Liver (tissue), 8 donors: ENCODE measurements at regions not wholly inside any gene's neighbourhood (a gene's known extent, or its start where the extent isn't known, plus 50 kb on each side); places are given as distances from the start of the nearest gene placed in this dataset.

Experiments used
- DNase-seq: peaks from one replicate; pipeline ENCODE4 v3.0.0-alpha.2; 2017; ENCODE audit warnings: low spot score
- H3K27ac ChIP-seq, 2 donors: one replicate each; pipeline ENCODE4 v1.7.0; 2013; ENCODE audit warnings: inconsistent platforms in 2 of 2, low read length in 2 of 2, control low read depth in 1 of 2, low read depth in 1 of 2, mild to moderate bottlenecking in 1 of 2
- H3K27me3 ChIP-seq, 4 donors: one replicate each; pipeline versions ENCODE4 v1.6.1 to v1.7.0; 2013; ENCODE audit warnings: low read length in 3 of 4, inconsistent platforms in 1 of 4, mild to moderate bottlenecking in 1 of 4, moderate library complexity in 1 of 4; ENCODE audit not compliant: control insufficient read depth in 4 of 4, insufficient read depth in 4 of 4
- H3K36me3 ChIP-seq, 4 donors: one replicate each; pipeline versions ENCODE4 v1.6.1 to v1.7.0; 2013; ENCODE audit warnings: low read length in 3 of 4, mild to moderate bottlenecking in 3 of 4, low read depth in 1 of 4, moderate library complexity in 1 of 4; ENCODE audit not compliant: control insufficient read depth in 4 of 4, insufficient read depth in 3 of 4
- H3K4me1 ChIP-seq, 4 donors: one replicate each; pipeline versions ENCODE4 v1.6.1 to v1.7.0; 2013; ENCODE audit warnings: low read length in 3 of 4, mild to moderate bottlenecking in 3 of 4, moderate library complexity in 1 of 4; ENCODE audit not compliant: control insufficient read depth in 4 of 4, insufficient read depth in 4 of 4
- H3K4me3 ChIP-seq, 3 donors: one replicate each; pipeline versions ENCODE4 v1.6.1 to v1.7.0; 2013; ENCODE audit warnings: low read length in 3 of 3, control low read depth in 1 of 3, low read depth in 1 of 3, mild to moderate bottlenecking in 1 of 3
- H3K9ac ChIP-seq, 2 donors: one replicate each; pipeline ENCODE4 v1.7.0; 2013; ENCODE audit warnings: low read length in 2 of 2, mild to moderate bottlenecking in 2 of 2, moderate library complexity in 2 of 2, control low read depth in 1 of 2, low read depth in 1 of 2
- H3K9me3 ChIP-seq, 4 donors: one replicate each; pipeline versions ENCODE4 v1.6.1 to v1.7.0; 2013; ENCODE audit warnings: low read length in 3 of 4; ENCODE audit not compliant: control insufficient read depth in 4 of 4
- EGR1 ChIP-seq, 2 donors: IDR thresholded peaks; 2 replicates each; pipeline ENCODE4 v1.6.1; 2016 to 2018; ENCODE audit warnings: antibody characterized with exemption in 2 of 2, low read depth in 2 of 2
- FOXA1 ChIP-seq: IDR thresholded peaks from 2 replicates; pipeline ENCODE4 v1.6.1; 2016; ENCODE audit warnings: antibody characterized with exemption
- FOXA2 ChIP-seq: IDR thresholded peaks from 2 replicates; pipeline ENCODE4 v1.6.1; 2016; ENCODE audit warnings: antibody characterized with exemption
- GABPA ChIP-seq, 2 donors: IDR thresholded peaks in 1 of 2; conservative IDR thresholded peaks in 1 of 2; 2 replicates each; pipeline ENCODE4 v1.6.1; 2016; ENCODE audit warnings: antibody characterized with exemption in 2 of 2, mild to moderate bottlenecking in 1 of 2, moderate library complexity in 1 of 2
- HNF4A ChIP-seq, 2 donors: conservative IDR thresholded peaks; 2 replicates each; pipeline ENCODE4 v1.6.1; 2016; ENCODE audit warnings: antibody characterized with exemption in 2 of 2, mild to moderate bottlenecking in 2 of 2
- HNF4G ChIP-seq: IDR thresholded peaks from 2 replicates; pipeline ENCODE4 v1.6.1; 2016; ENCODE audit warnings: antibody characterized with exemption
- JUND ChIP-seq, 2 donors: IDR thresholded peaks; 2 replicates each; pipeline ENCODE4 v1.6.1; 2016; ENCODE audit warnings: antibody characterized with exemption in 2 of 2
- NR2F2 ChIP-seq: IDR thresholded peaks from 2 replicates; pipeline ENCODE4 v1.6.1; 2016; ENCODE audit warnings: antibody characterized with exemption
- RAD21 ChIP-seq, 2 donors: IDR thresholded peaks; 2 replicates each; pipeline ENCODE4 v1.6.1; 2016; ENCODE audit warnings: antibody characterized with exemption in 2 of 2, mild to moderate bottlenecking in 2 of 2
- RXRA ChIP-seq, 2 donors: IDR thresholded peaks; 2 replicates each; pipeline ENCODE4 v1.6.1; 2017 to 2018; ENCODE audit warnings: antibody characterized with exemption in 2 of 2, mild to moderate bottlenecking in 1 of 2
- SP1 ChIP-seq: IDR thresholded peaks from 2 replicates; pipeline ENCODE4 v1.6.1; 2018; ENCODE audit warnings: antibody characterized with exemption, mild to moderate bottlenecking
- YY1 ChIP-seq: IDR thresholded peaks from 2 replicates; pipeline ENCODE4 v1.6.1; 2016; ENCODE audit warnings: antibody characterized with exemption, mild to moderate bottlenecking
- WGBS: extraction: QIAGEN DNeasy Blood & Tissue Kit; methylation state at CpG from one replicate; pipeline ENCODE4 v1.1.7; 2013; 5-methylcytosine and 5-hydroxymethylcytosine counted together
- TF ChIP-seq, protein P1 (sequence below): IDR thresholded peaks from 2 replicates; pipeline ENCODE4 v1.6.1; 2016; ENCODE audit warnings: antibody characterized with exemption, mild to moderate bottlenecking
- TF ChIP-seq, protein P2 (sequence below): IDR thresholded peaks from 2 replicates; pipeline ENCODE4 v1.6.1; 2016; ENCODE audit warnings: antibody characterized with exemption
- TF ChIP-seq, protein P3 (sequence below): IDR thresholded peaks from 2 replicates; pipeline ENCODE4 v1.6.1; 2016; ENCODE audit warnings: antibody characterized with exemption
- TF ChIP-seq, protein P4 (sequence below): IDR thresholded peaks from 2 replicates; pipeline ENCODE4 v1.6.1; 2016; ENCODE audit warnings: antibody characterized with exemption
- TF ChIP-seq, protein P5 (sequence below): fragments of 150-350 bp; IDR thresholded peaks from 2 replicates; pipeline ENCODE4 v1.5.1; 2017; ENCODE audit warnings: improper control_type of control experiment, low read depth, low read length; ENCODE audit not compliant: missing input control
- donor health status: healthy.
- donor health status: healthy.
- donor health status: healthy.
- donor health status: healthy.
- donor health status: healthy.

DNA sequence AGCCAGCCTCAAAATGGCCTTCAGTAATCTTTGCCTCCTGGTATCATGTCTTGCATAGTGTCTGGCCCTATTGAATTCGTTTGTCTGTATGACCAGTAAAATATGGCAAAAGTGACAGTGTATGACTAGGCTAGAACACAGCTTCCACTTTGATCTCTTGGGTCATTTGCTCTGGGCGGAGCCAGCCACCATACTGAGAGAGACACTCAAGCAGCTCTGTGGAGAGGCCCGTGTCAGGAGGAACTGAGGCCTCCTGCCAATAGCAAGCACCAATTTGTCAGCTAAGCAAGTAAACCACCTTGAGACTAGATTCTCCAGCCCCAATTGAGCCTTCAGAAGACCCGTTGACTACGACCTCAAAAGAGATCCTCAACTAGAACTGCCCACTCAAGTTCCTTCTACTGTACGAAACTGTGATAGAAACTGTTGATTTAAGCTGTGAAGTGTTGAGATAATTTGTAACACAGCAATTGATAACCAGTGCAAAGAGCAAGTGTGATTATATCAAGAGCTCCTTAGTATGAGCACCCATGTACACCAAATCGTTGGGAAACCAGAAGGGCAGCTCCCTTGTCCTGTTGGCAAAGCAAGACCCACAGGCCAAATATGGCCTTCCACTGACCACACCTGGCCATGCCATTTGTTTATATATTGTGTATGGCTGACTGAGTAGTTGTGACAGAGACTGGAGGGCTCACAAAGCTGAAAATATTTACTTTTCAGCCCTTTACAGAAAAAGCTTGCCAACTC, 52.7 kb upstream of the SERBP1 start:
- 94% methylated on average over 7 of the region's 7 CpGs for WGBS
- Histone ChIP-seq H3K36me3 (no peaks in the 10 kb centered on the region), H3K27ac (no peak overlapping the region), H3K4me3 (no peak overlapping the region), H3K9ac (no peak overlapping the region), H3K27me3 (no peaks in the 10 kb centered on the region), H3K9me3 (no peaks in the 10 kb centered on the region), H3K4me1 (peaks cover 0 to 5% (median 0%) of the 10 kb centered on the region in 4 donors)
- DNase-seq, result no peak
- TF ChIP-seq FOXA2 (no peak), HNF4A (conservative IDR thresholded peaks at IDR 0.05) (no peak), EGR1 (IDR thresholded peaks at IDR 0.05; ENCODE audit: low read depth in 2 of 2) (no peak), YY1 (no peak), FOXA1 (no peak), GABPA (IDR thresholded peaks at IDR 0.05 in 1 of 2, conservative IDR thresholded peaks at IDR 0.05 in 1 of 2) (no peak), SP1 (no peak), HNF4G (no peak), NR2F2 (no peak), RXRA (IDR thresholded peaks at IDR 0.05) (no peak)
- TF ChIP-seq, protein P1, sequence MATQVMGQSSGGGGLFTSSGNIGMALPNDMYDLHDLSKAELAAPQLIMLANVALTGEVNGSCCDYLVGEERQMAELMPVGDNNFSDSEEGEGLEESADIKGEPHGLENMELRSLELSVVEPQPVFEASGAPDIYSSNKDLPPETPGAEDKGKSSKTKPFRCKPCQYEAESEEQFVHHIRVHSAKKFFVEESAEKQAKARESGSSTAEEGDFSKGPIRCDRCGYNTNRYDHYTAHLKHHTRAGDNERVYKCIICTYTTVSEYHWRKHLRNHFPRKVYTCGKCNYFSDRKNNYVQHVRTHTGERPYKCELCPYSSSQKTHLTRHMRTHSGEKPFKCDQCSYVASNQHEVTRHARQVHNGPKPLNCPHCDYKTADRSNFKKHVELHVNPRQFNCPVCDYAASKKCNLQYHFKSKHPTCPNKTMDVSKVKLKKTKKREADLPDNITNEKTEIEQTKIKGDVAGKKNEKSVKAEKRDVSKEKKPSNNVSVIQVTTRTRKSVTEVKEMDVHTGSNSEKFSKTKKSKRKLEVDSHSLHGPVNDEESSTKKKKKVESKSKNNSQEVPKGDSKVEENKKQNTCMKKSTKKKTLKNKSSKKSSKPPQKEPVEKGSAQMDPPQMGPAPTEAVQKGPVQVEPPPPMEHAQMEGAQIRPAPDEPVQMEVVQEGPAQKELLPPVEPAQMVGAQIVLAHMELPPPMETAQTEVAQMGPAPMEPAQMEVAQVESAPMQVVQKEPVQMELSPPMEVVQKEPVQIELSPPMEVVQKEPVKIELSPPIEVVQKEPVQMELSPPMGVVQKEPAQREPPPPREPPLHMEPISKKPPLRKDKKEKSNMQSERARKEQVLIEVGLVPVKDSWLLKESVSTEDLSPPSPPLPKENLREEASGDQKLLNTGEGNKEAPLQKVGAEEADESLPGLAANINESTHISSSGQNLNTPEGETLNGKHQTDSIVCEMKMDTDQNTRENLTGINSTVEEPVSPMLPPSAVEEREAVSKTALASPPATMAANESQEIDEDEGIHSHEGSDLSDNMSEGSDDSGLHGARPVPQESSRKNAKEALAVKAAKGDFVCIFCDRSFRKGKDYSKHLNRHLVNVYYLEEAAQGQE, result no peak
- TF ChIP-seq, protein P2, sequence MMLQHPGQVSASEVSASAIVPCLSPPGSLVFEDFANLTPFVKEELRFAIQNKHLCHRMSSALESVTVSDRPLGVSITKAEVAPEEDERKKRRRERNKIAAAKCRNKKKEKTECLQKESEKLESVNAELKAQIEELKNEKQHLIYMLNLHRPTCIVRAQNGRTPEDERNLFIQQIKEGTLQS, result no peak
- TF ChIP-seq, protein P3, sequence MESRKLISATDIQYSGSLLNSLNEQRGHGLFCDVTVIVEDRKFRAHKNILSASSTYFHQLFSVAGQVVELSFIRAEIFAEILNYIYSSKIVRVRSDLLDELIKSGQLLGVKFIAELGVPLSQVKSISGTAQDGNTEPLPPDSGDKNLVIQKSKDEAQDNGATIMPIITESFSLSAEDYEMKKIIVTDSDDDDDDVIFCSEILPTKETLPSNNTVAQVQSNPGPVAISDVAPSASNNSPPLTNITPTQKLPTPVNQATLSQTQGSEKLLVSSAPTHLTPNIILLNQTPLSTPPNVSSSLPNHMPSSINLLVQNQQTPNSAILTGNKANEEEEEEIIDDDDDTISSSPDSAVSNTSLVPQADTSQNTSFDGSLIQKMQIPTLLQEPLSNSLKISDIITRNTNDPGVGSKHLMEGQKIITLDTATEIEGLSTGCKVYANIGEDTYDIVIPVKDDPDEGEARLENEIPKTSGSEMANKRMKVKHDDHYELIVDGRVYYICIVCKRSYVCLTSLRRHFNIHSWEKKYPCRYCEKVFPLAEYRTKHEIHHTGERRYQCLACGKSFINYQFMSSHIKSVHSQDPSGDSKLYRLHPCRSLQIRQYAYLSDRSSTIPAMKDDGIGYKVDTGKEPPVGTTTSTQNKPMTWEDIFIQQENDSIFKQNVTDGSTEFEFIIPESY, result no peak
- TF ChIP-seq, protein P4, sequence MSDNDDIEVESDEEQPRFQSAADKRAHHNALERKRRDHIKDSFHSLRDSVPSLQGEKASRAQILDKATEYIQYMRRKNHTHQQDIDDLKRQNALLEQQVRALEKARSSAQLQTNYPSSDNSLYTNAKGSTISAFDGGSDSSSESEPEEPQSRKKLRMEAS, result no peak
- TF ChIP-seq, protein P5, sequence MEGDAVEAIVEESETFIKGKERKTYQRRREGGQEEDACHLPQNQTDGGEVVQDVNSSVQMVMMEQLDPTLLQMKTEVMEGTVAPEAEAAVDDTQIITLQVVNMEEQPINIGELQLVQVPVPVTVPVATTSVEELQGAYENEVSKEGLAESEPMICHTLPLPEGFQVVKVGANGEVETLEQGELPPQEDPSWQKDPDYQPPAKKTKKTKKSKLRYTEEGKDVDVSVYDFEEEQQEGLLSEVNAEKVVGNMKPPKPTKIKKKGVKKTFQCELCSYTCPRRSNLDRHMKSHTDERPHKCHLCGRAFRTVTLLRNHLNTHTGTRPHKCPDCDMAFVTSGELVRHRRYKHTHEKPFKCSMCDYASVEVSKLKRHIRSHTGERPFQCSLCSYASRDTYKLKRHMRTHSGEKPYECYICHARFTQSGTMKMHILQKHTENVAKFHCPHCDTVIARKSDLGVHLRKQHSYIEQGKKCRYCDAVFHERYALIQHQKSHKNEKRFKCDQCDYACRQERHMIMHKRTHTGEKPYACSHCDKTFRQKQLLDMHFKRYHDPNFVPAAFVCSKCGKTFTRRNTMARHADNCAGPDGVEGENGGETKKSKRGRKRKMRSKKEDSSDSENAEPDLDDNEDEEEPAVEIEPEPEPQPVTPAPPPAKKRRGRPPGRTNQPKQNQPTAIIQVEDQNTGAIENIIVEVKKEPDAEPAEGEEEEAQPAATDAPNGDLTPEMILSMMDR, result no peak

DNA sequence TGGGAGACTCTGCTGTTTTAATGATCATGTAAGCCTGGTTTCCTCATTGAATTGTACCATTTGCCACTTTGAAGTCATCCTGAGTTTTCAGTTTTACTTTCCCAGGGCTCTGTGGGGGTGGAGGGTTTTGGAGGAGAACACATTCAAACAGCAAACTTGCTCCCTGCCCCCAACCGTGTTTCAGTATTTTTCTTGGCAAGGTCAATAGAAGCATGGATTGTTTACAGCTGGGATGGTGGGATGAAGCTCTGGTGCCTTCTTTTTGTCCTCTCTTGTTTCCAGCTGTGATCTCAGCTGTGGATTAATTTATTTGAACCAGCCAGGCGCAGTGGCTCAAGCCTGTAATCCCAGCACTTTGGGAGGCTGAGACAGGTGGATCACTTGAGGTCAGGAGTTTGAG, 54.3 kb upstream of the SERBP1 start:
- no peak for DNase-seq
- H3K9me3 ChIP-seq, result no peaks in the 10 kb centered on the region
- no peak overlapping the region for H3K4me3 ChIP-seq
- H3K9ac ChIP-seq, result no peak overlapping the region
- H3K4me1 ChIP-seq, result no peaks in the 10 kb centered on the region
- no peak overlapping the region for H3K27ac ChIP-seq
- no peaks in the 10 kb centered on the region for H3K36me3 ChIP-seq
- TF ChIP-seq JUND (IDR thresholded peaks at IDR 0.05) (no peak), RAD21 (IDR thresholded peaks at IDR 0.05) (peak; percentile 14 to 21), FOXA2 (peak; percentile 19), HNF4A (conservative IDR thresholded peaks at IDR 0.05) (peak in 1 of 2 donors; percentile 32), RXRA (IDR thresholded peaks at IDR 0.05) (peak in 1 of 2 donors; percentile 21), YY1 (peak; percentile 22)
- no peaks in the 10 kb centered on the region for H3K27me3 ChIP-seq
- WGBS, result 55% methylated on average over 2 of the region's 2 CpGs
